ENCODE measurements at regions not wholly inside any gene's neighbourhood (a gene's known extent, or its start where the extent isn't known, plus 50 kb on each side); places are given as distances from the start of the nearest gene placed in this dataset.
"Not testable (repeated sequence)": the region's sequence is repeated elsewhere in the genome, so short reads cannot be mapped to it uniquely, and the experiment has no call there.

- no peak overlapping the region for H3K27ac ChIP-seq (ENCODE audit: low read depth, low read length)
- Mint-ChIP-seq H3K4me1 (peaks cover 30% of the 10 kb centered on the region), H3K4me3 (no peak overlapping the region), H3K9me3 (peaks cover 9% of the 10 kb centered on the region), H3K27ac (no peak overlapping the region), H3K36me3 (ENCODE audit: low read depth) (peaks cover 11% of the 10 kb centered on the region), H3K27me3 (ENCODE audit: insufficient read depth) (no peaks in the 10 kb centered on the region)
- H3K4me1 ChIP-seq (ENCODE audit: control insufficient read depth, insufficient read depth, low read length) = peaks cover 9% of the 10 kb centered on the region
- H3K36me3 ChIP-seq (ENCODE audit: control insufficient read depth, insufficient read depth, low read length) = no peaks in the 10 kb centered on the region
- H3K4me3 ChIP-seq (ENCODE audit: low read length) = no peak overlapping the region
- WGBS, 2 experiments (ENCODE audit: insufficient coverage in 1 of 2, insufficient read length in 1 of 2) = 99% methylated on average over 3 of the region's 3 CpGs; no CpG with 5 or more reads in 1 of the 2 experiments
- no peaks in the 10 kb centered on the region for H3K27me3 ChIP-seq (ENCODE audit: control insufficient read depth, insufficient read depth, low read length, poor library complexity, severe bottlenecking)
- no peak for TF ChIP-seq CTCF (conservative IDR thresholded peaks at IDR 0.05)
- no peak overlapping the region for H3K9ac ChIP-seq (ENCODE audit: extremely low read depth, low read length, poor library complexity, severe bottlenecking)
- DNase-seq = no peak
- no peaks in the 10 kb centered on the region for H3K9me3 ChIP-seq (ENCODE audit: control insufficient read depth, low read length)
Observed at GRCh38 chr5:7272408-7272965, 123.5 kb upstream of the ADCY2 start.

GRCh38 chr5:7274203-7274602, 121.7 kb upstream of the ADCY2 start:
- no peaks in the 10 kb centered on the region for H3K9me3 ChIP-seq (ENCODE audit: control insufficient read depth, low read length)
- no peak for TF ChIP-seq CTCF (conservative IDR thresholded peaks at IDR 0.05)
- 73 to 94% methylated on average over 2 to 6 of the region's 6 CpGs for WGBS, 2 experiments (ENCODE audit: insufficient coverage in 1 of 2, insufficient read length in 1 of 2)
- no peak overlapping the region for H3K9ac ChIP-seq (ENCODE audit: extremely low read depth, low read length, poor library complexity, severe bottlenecking)
- Mint-ChIP-seq H3K36me3 (ENCODE audit: low read depth) (peaks cover 9% of the 10 kb centered on the region), H3K9me3 (peaks cover 9% of the 10 kb centered on the region), H3K4me3 (no peak overlapping the region), H3K4me1 (peaks cover 22% of the 10 kb centered on the region), H3K27ac (no peak overlapping the region), H3K27me3 (ENCODE audit: insufficient read depth) (no peaks in the 10 kb centered on the region)
- peaks cover 9% of the 10 kb centered on the region for H3K4me1 ChIP-seq (ENCODE audit: control insufficient read depth, insufficient read depth, low read length)
- no peak overlapping the region for H3K27ac ChIP-seq (ENCODE audit: low read depth, low read length)
- DNase-seq = peak; percentile 47
- no peaks in the 10 kb centered on the region for H3K36me3 ChIP-seq (ENCODE audit: control insufficient read depth, insufficient read depth, low read length)
- H3K4me3 ChIP-seq (ENCODE audit: low read length) = no peak overlapping the region
- H3K27me3 ChIP-seq (ENCODE audit: control insufficient read depth, insufficient read depth, low read length, poor library complexity, severe bottlenecking) = no peaks in the 10 kb centered on the region

- H3K36me3 ChIP-seq (ENCODE audit: control insufficient read depth, insufficient read depth, low read length); DNase-seq; H3K9me3 Mint-ChIP-seq; H3K27ac ChIP-seq (ENCODE audit: low read depth, low read length); H3K27me3 Mint-ChIP-seq (ENCODE audit: insufficient read depth); H3K27me3 ChIP-seq (ENCODE audit: control insufficient read depth, insufficient read depth, low read length, poor library complexity, severe bottlenecking); H3K36me3 Mint-ChIP-seq (ENCODE audit: low read depth); H3K4me1 ChIP-seq (ENCODE audit: control insufficient read depth, insufficient read depth, low read length); H3K9me3 ChIP-seq (ENCODE audit: control insufficient read depth, low read length); H3K4me3 Mint-ChIP-seq; H3K4me3 ChIP-seq (ENCODE audit: low read length); H3K27ac Mint-ChIP-seq; H3K9ac ChIP-seq (ENCODE audit: extremely low read depth, low read length, poor library complexity, severe bottlenecking): not testable (repeated sequence)
- peaks cover 17% of the 10 kb centered on the region for H3K4me1 Mint-ChIP-seq
- WGBS, 2 experiments (ENCODE audit: insufficient coverage in 1 of 2, insufficient read length in 1 of 2) = 95 to 98% methylated on average over 29 to 46 of the region's 46 CpGs
Observed at GRCh38 chr5:7289634-7290033, 106.3 kb upstream of the ADCY2 start.

GRCh38 chr5:7297821-7298220, 98.1 kb upstream of the ADCY2 start:
- 92% methylated on average over 3 of the region's 8 CpGs; no CpG with 5 or more reads in 1 of the 2 experiments for WGBS, 2 experiments (ENCODE audit: insufficient coverage in 1 of 2, insufficient read length in 1 of 2)
- Mint-ChIP-seq H3K4me1 (peaks cover 18% of the 10 kb centered on the region), H3K27me3 (ENCODE audit: insufficient read depth) (peaks cover 20% of the 10 kb centered on the region)

GRCh38 chr5:7299731-7300130, 96.2 kb upstream of the ADCY2 start:
- H3K36me3 ChIP-seq (ENCODE audit: control insufficient read depth, insufficient read depth, low read length); H3K9me3 ChIP-seq (ENCODE audit: control insufficient read depth, low read length); H3K27ac Mint-ChIP-seq; H3K9me3 Mint-ChIP-seq; H3K27me3 ChIP-seq (ENCODE audit: control insufficient read depth, insufficient read depth, low read length, poor library complexity, severe bottlenecking); H3K4me1 ChIP-seq (ENCODE audit: control insufficient read depth, insufficient read depth, low read length); H3K27ac ChIP-seq (ENCODE audit: low read depth, low read length); H3K4me3 Mint-ChIP-seq; DNase-seq; H3K4me3 ChIP-seq (ENCODE audit: low read length); H3K9ac ChIP-seq (ENCODE audit: extremely low read depth, low read length, poor library complexity, severe bottlenecking); H3K36me3 Mint-ChIP-seq (ENCODE audit: low read depth): not testable (repeated sequence)
- H3K27me3 Mint-ChIP-seq (ENCODE audit: insufficient read depth) = peaks cover 30% of the 10 kb centered on the region
- WGBS, 2 experiments (ENCODE audit: insufficient coverage in 1 of 2, insufficient read length in 1 of 2) = 95 to 97% methylated on average over 6 to 10 of the region's 10 CpGs
- H3K4me1 Mint-ChIP-seq = peaks cover 32% of the 10 kb centered on the region

More at GRCh38 chr5:7297821-7298220, 98.1 kb upstream of the ADCY2 start:
- H3K4me3 ChIP-seq (ENCODE audit: low read length); H3K27ac ChIP-seq (ENCODE audit: low read depth, low read length); DNase-seq; H3K4me3 Mint-ChIP-seq; H3K9me3 Mint-ChIP-seq; H3K27me3 ChIP-seq (ENCODE audit: control insufficient read depth, insufficient read depth, low read length, poor library complexity, severe bottlenecking); H3K36me3 ChIP-seq (ENCODE audit: control insufficient read depth, insufficient read depth, low read length); H3K27ac Mint-ChIP-seq; H3K36me3 Mint-ChIP-seq (ENCODE audit: low read depth); H3K4me1 ChIP-seq (ENCODE audit: control insufficient read depth, insufficient read depth, low read length); H3K9me3 ChIP-seq (ENCODE audit: control insufficient read depth, low read length); H3K9ac ChIP-seq (ENCODE audit: extremely low read depth, low read length, poor library complexity, severe bottlenecking): not testable (repeated sequence)

Measured in endodermal cell (in vitro differentiated cells).